HCT116 (cell line): ENCODE measurements at regions not wholly inside any gene's neighbourhood (a gene's known extent, or its start where the extent isn't known, plus 50 kb on each side); places are given as distances from the start of the nearest gene placed in this dataset.

Experiments
- ATAC-seq: fragments of 200-7000 bp; cut with Tn5 transposase; 2 replicates; pipeline ENCODE4 v1.9.1; 2020; ENCODE audit warnings: mild to moderate bottlenecking, moderate library complexity
- BruUV-seq: library from RNA; stranded (reverse); fragments of 400-500 nt; replicated peaks from 2 replicates; lab custom pipeline; 2021; lab: Mats Ljungman, UMichigan
- CTCF ChIA-PET: fragments of 300-600 bp; sonication (Branson Sonifier 250); formaldehyde crosslinking; loops from one replicate; lab custom pipeline; 2021; ENCODE audit warnings: antibody characterized with exemption; lab: Charles Lee
- POLR2A ChIA-PET: fragments of 300-600, 350-600 bp; sonication (Branson Sonifier 250); formaldehyde crosslinking; loops from one replicate; lab custom pipeline; 2021; ENCODE audit warnings: antibody characterized with exemption; lab: Charles Lee
- RAD21 ChIA-PET, 2 experiments: fragments of 300-600 bp; sonication (Branson Sonifier 250); formaldehyde crosslinking; loops; one replicate each; lab custom pipeline; 2023; ENCODE audit warnings: low total read pairs in 2 of 2; ENCODE audit not compliant: uncharacterized antibody in 2 of 2, unreplicated experiment in 2 of 2, low non-redundant PET in 1 of 2; lab: Charles Lee
- DNase-seq: peaks from one replicate; pipeline ENCODE4 v3.0.0-alpha.2; 2010; ENCODE audit warnings: low read depth, low spot score
- H2AFZ ChIP-seq: fragments of 200-600 bp; shearing (Covaris generic), sonication (generic); 2 replicates; pipeline ENCODE4 v1.6.1; 2017; ENCODE audit warnings: low read depth, mixed run types, mixed read lengths, antibody characterized with exemption, low read length; ENCODE audit not compliant: poor library complexity, severe bottlenecking
- H3K27ac ChIP-seq: 2 replicates; pipeline ENCODE4 v1.5.1; 2012; ENCODE audit warnings: low read depth, low read length
- H3K27me3 ChIP-seq: fragments of 200-600 bp; sonication (generic); 2 replicates; pipeline ENCODE4 v1.6.1; 2016; ENCODE audit warnings: mixed run types, low read length, mixed read lengths; ENCODE audit not compliant: insufficient read depth
- H3K36me3 ChIP-seq, 2 experiments: fragments of 200-500 bp in 1 of 2; fragments of 200-600 bp in 1 of 2; sonication (Bioruptor generic) in 1 of 2; sonication (generic) in 1 of 2; 2 replicates each; pipeline versions ENCODE4 v1.5.1 to v1.6.1; 2014 to 2016; ENCODE audit warnings: low read length in 2 of 2, inconsistent platforms in 1 of 2, mixed read lengths in 1 of 2, mixed run types in 1 of 2; ENCODE audit not compliant: insufficient read depth in 2 of 2, control insufficient read depth in 1 of 2
- H3K4me1 ChIP-seq, 2 experiments: fragments of 200-600 bp in 1 of 2; sonication (generic) in 1 of 2; 2 replicates each; pipeline versions ENCODE4 v1.5.1 to v1.6.1; 2012 to 2017; ENCODE audit warnings: low read length in 2 of 2, inconsistent platforms in 1 of 2, mild to moderate bottlenecking in 1 of 2, mixed read lengths in 1 of 2, mixed run types in 1 of 2, moderate library complexity in 1 of 2; ENCODE audit not compliant: insufficient read depth in 2 of 2, control insufficient read depth in 1 of 2
- H3K4me2 ChIP-seq: fragments of 200-600 bp; sonication (generic); 2 replicates; pipeline ENCODE4 v1.6.1; 2017; ENCODE audit warnings: mixed run types, low read length, mixed read lengths
- H3K4me3 ChIP-seq, 2 experiments: fragments of 200-600 bp in 1 of 2; sonication (generic) in 1 of 2; replicated peaks in 1 of 2; 2 replicates each; pipeline ENCODE4 v1.5.1; 2011 to 2016; ENCODE audit warnings: low read length in 2 of 2, control low read depth in 1 of 2, low read depth in 1 of 2, mild to moderate bottlenecking in 1 of 2, mixed read lengths in 1 of 2, mixed run types in 1 of 2
- H3K79me2 ChIP-seq: fragments of 200-600 bp; sonication (generic); 2 replicates; pipeline ENCODE4 v1.6.1; 2017; ENCODE audit warnings: mild to moderate bottlenecking, mixed run types, low read length, moderate library complexity, mixed read lengths; ENCODE audit not compliant: insufficient read depth
- H3K9ac ChIP-seq: fragments of 200-600 bp; sonication (generic); 2 replicates; pipeline ENCODE4 v1.6.1; 2016; ENCODE audit warnings: low read length, mixed read lengths
- H3K9me2 ChIP-seq: fragments of 200-600 bp; sonication (generic), shearing (Covaris generic); 2 replicates; pipeline ENCODE4 v1.6.1; 2017; ENCODE audit warnings: mixed run types, mild to moderate bottlenecking, moderate library complexity; ENCODE audit not compliant: insufficient read depth
- H3K9me3 ChIP-seq, 2 experiments: fragments of 200-500 bp in 1 of 2; fragments of 200-600 bp in 1 of 2; sonication (Bioruptor generic) in 1 of 2; sonication (generic) in 1 of 2; 2 replicates each; pipeline ENCODE4 v1.6.1; 2014 to 2017; ENCODE audit warnings: low read length in 2 of 2, mixed read lengths in 2 of 2, inconsistent platforms in 1 of 2, low read depth in 1 of 2, mild to moderate bottlenecking in 1 of 2, mixed run types in 1 of 2, moderate library complexity in 1 of 2; ENCODE audit not compliant: control insufficient read depth in 1 of 2, insufficient read depth in 1 of 2
- H4K20me1 ChIP-seq: fragments of 200-600 bp; sonication (generic), shearing (Covaris generic); 2 replicates; pipeline ENCODE4 v1.6.1; 2017; ENCODE audit warnings: mixed run types, mild to moderate bottlenecking, moderate library complexity; ENCODE audit not compliant: insufficient read depth
- ATF3 ChIP-seq: IDR thresholded peaks from 2 replicates; pipeline ENCODE4 v1.6.1; 2012
- CBX3 ChIP-seq: IDR thresholded peaks from 2 replicates; pipeline ENCODE4 v1.6.1; 2012; ENCODE audit warnings: low read depth
- CEBPB ChIP-seq: IDR thresholded peaks from 2 replicates; pipeline ENCODE4 v1.6.1; 2012; ENCODE audit warnings: low read depth
- EGR1 ChIP-seq: IDR thresholded peaks from 2 replicates; pipeline ENCODE4 v1.6.1; 2012; ENCODE audit warnings: low read depth
- ELF1 ChIP-seq: IDR thresholded peaks from 2 replicates; pipeline ENCODE4 v1.6.1; 2012; ENCODE audit warnings: low read depth, borderline replicate concordance
- EZH2phosphoT487 ChIP-seq: fragments of 200-600 bp; IDR thresholded peaks from 2 replicates; pipeline ENCODE4 v1.6.1; 2018; ENCODE audit warnings: antibody characterized with exemption, borderline replicate concordance
- FOSL1 ChIP-seq: IDR thresholded peaks from 2 replicates; pipeline ENCODE4 v1.6.1; 2012; ENCODE audit warnings: low read depth
- JUND ChIP-seq: IDR thresholded peaks from 2 replicates; pipeline ENCODE4 v1.6.1; 2012
- POLR2A ChIP-seq: IDR thresholded peaks from 2 replicates; pipeline ENCODE4 v1.7.0; 2011; ENCODE audit warnings: borderline replicate concordance; ENCODE audit not compliant: insufficient read depth, insufficient read length; ENCODE audit errors: extremely low read depth
- RAD21 ChIP-seq: IDR thresholded peaks from 2 replicates; pipeline ENCODE4 v1.6.1; 2012; ENCODE audit warnings: low read depth, mild to moderate bottlenecking
- SIN3A ChIP-seq: IDR thresholded peaks from 2 replicates; pipeline ENCODE4 v1.6.1; 2012; ENCODE audit warnings: low read depth
- SP1 ChIP-seq: IDR thresholded peaks from 2 replicates; pipeline ENCODE4 v1.6.1; 2012; ENCODE audit warnings: low read depth
- TCF7L2 ChIP-seq: IDR thresholded peaks from 2 replicates; pipeline ENCODE4 v1.7.0; 2011; ENCODE audit warnings: borderline replicate concordance, inconsistent platforms; ENCODE audit not compliant: insufficient read depth, insufficient read length; ENCODE audit errors: extremely low read depth
- ZFX ChIP-seq: fragments of 450-650 bp; IDR thresholded peaks from 2 replicates; pipeline ENCODE4 v1.6.1; 2017
- intact Hi-C: fragments of 100-400 bp; cut with micrococcal nuclease; formaldehyde crosslinking; loops from 2 replicates; pipeline ENCODE4 v1.10.0; 2022
- TF ChIP-seq, protein P1 (sequence below): IDR thresholded peaks from 2 replicates; pipeline ENCODE4 v1.6.1; 2012
- TF ChIP-seq, protein P2 (sequence below): IDR thresholded peaks from 2 replicates; pipeline ENCODE4 v1.6.1; 2011; ENCODE audit warnings: mild to moderate bottlenecking, low read length, moderate library complexity; ENCODE audit not compliant: insufficient replicate concordance; ENCODE audit errors: extremely low read depth
- TF ChIP-seq, protein P3 (sequence below): IDR thresholded peaks from 2 replicates; pipeline ENCODE4 v1.6.1; 2012; ENCODE audit warnings: low read depth

GRCh38 chr3:98711426-98711825, 51.7 kb upstream of the ST3GAL6 start:
- ChIA-PET CTCF (no interaction called here), RAD21 (no interaction called here), POLR2A (no interaction called here)
- H4K20me1 ChIP-seq, result no peaks in the 10 kb centered on the region
- no peak overlapping the region for H3K4me2 ChIP-seq
- H3K36me3 ChIP-seq, result no peaks in the 10 kb centered on the region
- H3K27me3 ChIP-seq, result no peaks in the 10 kb centered on the region
- ATAC-seq, result no peak
- H3K9me3 ChIP-seq, result no peaks in the 10 kb centered on the region
- DNase-seq, result no peak
- TF ChIP-seq TCF7L2 (no peak), SP1 (no peak), SIN3A (no peak), CEBPB (no peak), RAD21 (no peak), EZH2phosphoT487 (no peak), EGR1 (no peak), JUND (no peak), POLR2A (no peak), ATF3 (no peak), ELF1 (no peak), CBX3 (no peak), ZFX (no peak), FOSL1 (no peak)
- TF ChIP-seq, protein P1, sequence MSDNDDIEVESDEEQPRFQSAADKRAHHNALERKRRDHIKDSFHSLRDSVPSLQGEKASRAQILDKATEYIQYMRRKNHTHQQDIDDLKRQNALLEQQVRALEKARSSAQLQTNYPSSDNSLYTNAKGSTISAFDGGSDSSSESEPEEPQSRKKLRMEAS, result no peak
- TF ChIP-seq, protein P2, sequence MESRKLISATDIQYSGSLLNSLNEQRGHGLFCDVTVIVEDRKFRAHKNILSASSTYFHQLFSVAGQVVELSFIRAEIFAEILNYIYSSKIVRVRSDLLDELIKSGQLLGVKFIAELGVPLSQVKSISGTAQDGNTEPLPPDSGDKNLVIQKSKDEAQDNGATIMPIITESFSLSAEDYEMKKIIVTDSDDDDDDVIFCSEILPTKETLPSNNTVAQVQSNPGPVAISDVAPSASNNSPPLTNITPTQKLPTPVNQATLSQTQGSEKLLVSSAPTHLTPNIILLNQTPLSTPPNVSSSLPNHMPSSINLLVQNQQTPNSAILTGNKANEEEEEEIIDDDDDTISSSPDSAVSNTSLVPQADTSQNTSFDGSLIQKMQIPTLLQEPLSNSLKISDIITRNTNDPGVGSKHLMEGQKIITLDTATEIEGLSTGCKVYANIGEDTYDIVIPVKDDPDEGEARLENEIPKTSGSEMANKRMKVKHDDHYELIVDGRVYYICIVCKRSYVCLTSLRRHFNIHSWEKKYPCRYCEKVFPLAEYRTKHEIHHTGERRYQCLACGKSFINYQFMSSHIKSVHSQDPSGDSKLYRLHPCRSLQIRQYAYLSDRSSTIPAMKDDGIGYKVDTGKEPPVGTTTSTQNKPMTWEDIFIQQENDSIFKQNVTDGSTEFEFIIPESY, result no peak
- TF ChIP-seq, protein P3, sequence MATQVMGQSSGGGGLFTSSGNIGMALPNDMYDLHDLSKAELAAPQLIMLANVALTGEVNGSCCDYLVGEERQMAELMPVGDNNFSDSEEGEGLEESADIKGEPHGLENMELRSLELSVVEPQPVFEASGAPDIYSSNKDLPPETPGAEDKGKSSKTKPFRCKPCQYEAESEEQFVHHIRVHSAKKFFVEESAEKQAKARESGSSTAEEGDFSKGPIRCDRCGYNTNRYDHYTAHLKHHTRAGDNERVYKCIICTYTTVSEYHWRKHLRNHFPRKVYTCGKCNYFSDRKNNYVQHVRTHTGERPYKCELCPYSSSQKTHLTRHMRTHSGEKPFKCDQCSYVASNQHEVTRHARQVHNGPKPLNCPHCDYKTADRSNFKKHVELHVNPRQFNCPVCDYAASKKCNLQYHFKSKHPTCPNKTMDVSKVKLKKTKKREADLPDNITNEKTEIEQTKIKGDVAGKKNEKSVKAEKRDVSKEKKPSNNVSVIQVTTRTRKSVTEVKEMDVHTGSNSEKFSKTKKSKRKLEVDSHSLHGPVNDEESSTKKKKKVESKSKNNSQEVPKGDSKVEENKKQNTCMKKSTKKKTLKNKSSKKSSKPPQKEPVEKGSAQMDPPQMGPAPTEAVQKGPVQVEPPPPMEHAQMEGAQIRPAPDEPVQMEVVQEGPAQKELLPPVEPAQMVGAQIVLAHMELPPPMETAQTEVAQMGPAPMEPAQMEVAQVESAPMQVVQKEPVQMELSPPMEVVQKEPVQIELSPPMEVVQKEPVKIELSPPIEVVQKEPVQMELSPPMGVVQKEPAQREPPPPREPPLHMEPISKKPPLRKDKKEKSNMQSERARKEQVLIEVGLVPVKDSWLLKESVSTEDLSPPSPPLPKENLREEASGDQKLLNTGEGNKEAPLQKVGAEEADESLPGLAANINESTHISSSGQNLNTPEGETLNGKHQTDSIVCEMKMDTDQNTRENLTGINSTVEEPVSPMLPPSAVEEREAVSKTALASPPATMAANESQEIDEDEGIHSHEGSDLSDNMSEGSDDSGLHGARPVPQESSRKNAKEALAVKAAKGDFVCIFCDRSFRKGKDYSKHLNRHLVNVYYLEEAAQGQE, result no peak
- no peak overlapping the region for H3K4me3 ChIP-seq
- BruUV-seq, result no TSS peak
- intact Hi-C loops, result no loop called here
- H3K27ac ChIP-seq, result no peak overlapping the region
- H3K4me1 ChIP-seq, result no peaks in the 10 kb centered on the region
- H2AFZ ChIP-seq, result no peak overlapping the region
- H3K9ac ChIP-seq, result no peak overlapping the region
- H3K79me2 ChIP-seq, result no peaks in the 10 kb centered on the region
- H3K9me2 ChIP-seq, result no peaks in the 10 kb centered on the region
